GM21360 (cell line): ENCODE measurements at regions not wholly inside any gene's neighbourhood (a gene's known extent, or its start where the extent isn't known, plus 50 kb on each side); places are given as distances from the start of the nearest gene placed in this dataset.
"Not testable (repeated sequence)": the region's sequence is repeated elsewhere in the genome, so short reads cannot be mapped to it uniquely, and the experiment has no call there.

Source experiments
- ATAC-seq: cut with Tn5 transposase; IDR thresholded peaks from one replicate; pipeline ENCODE4 v1.9.1; 2021; ENCODE audit warnings: mild to moderate bottlenecking, moderate library complexity; ENCODE audit not compliant: unreplicated experiment

DNA sequence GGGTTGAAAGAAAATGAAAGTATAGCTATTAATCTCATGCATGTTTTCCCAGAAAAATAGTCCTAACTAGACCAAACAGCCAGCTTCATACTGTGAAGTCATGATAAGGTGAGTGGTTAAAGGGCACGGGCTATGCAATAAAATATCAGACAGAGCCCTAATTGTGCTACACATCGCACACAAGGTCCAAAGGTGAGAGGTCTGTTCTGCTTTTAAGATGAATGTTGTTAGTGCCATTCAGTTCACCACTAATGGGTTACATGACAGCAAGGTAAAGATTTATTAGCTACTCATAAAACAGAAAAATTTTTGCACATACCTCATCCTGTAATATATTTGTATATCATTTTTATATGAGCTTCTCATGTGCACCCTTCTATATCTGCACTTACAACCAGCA, 105.0 kb upstream of the STK17B start:
- no peak for ATAC-seq

- ATAC-seq = no peak
Observed at GRCh38 chr2:196277002-196277401, 105.6 kb upstream of the STK17B start.

GRCh38 chr2:196278491-196278911, 107.1 kb upstream of the STK17B start:
- ATAC-seq = no peak

- ATAC-seq = no peak
Observed at GRCh38 chr2:196279541-196279940, 108.2 kb upstream of the STK17B start.

- no peak for ATAC-seq
Observed at GRCh38 chr2:196284144-196284844, 112.9 kb upstream of the STK17B start.

GRCh38 chr2:196284866-196285557, 113.6 kb upstream of the STK17B start:
- ATAC-seq = no peak

DNA sequence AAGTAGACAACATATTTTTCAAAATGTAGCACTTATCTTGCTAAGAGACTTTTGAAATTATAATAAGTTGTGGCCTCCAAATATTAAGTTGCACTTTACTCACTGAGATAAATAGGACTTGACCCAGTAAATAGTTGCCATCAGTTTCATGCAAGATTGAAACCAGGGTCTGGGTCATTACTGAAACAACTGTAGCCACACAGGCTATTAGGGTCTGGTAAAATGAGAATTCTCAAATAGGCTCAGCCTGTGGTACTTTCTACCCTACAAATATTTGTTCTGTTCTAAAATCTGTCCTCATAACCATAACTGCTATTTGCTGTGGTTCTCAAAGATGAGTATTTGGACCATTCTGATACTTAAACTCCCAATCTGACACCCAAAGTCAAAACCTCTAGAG, 115.4 kb upstream of the STK17B start:
- peak; percentile 40 for ATAC-seq

DNA sequence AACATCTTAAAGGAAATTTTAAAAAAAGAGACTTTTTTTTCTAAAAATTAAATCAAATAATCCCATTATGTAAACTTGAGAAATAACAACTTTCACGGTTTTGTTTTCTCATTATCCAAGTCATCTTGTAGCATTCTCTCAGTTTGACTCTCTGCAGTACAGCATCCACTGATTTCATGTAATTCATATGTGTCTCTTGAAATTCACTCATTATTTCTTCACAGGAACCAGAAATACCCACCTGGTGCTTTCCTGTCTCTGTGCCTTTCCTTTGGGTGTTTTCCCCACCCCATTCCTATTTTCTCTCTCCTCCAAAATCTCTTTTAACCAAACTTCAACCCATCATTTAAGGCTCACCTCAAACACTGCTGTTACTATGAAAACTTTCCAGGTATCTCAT, 116.1 kb upstream of the STK17B start:
- no peak for ATAC-seq

GRCh38 chr2:196288006-196288538, 116.7 kb upstream of the STK17B start:
- no peak for ATAC-seq

DNA sequence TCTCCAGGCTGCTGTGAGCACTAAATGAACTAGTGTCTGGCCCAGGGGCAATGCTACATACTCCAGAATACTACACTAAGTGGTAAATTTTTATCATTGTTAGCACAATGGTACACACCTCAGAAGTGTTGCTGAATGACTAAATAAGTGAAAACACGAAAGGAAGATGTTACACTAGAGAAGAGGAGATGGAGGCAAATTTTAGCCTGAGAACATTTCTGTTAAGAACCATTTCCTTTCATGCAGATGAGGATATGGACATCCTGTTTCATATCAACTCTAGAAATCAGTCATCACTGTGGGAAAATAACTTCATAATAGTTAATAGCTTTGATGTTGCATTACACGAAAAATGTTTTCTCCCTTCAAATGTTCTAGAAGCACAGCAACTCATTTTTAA, 117.6 kb upstream of the STK17B start:
- ATAC-seq = no peak

DNA sequence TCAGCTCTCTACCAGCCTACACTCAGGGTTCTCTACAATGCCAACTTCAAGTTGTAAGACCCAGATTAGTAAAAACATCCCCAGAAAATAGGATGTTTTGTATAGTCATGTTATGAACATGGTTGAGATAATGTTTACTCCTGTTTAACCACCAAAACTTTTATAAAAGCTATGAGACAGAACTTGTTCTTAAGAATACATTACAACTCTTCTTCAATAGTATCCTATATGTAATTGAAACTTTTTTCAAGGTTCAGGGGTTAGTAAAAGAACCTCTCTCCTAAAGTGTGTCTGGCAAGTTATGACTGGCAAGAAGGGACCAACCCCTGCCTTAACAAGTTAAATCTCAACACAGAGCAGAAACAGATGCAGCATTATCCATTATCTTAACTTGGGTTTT, 118.8 kb upstream of the STK17B start:
- no peak for ATAC-seq

- ATAC-seq = no peak
Observed at GRCh38 chr2:196290569-196290968, 119.2 kb upstream of the STK17B start.

DNA sequence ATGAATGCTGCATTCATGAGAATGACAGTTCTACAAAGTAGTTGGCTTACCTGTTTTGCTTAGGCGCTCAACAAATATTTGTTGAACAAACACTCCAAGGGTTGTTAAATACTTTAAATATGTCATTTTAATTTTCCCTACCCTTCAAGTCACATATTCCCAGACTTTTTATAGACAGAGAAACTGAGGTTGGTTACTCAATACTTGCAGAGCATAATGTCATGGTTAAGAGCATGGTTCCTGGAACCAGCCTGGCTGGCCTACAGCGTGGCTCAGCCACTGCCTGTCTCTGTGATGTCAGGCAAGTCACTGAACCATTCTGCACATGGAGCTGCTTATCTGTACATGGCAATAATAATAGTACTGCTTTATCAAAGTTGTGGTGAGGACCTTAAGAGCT, 120.0 kb upstream of the STK17B start:
- ATAC-seq = no peak

DNA sequence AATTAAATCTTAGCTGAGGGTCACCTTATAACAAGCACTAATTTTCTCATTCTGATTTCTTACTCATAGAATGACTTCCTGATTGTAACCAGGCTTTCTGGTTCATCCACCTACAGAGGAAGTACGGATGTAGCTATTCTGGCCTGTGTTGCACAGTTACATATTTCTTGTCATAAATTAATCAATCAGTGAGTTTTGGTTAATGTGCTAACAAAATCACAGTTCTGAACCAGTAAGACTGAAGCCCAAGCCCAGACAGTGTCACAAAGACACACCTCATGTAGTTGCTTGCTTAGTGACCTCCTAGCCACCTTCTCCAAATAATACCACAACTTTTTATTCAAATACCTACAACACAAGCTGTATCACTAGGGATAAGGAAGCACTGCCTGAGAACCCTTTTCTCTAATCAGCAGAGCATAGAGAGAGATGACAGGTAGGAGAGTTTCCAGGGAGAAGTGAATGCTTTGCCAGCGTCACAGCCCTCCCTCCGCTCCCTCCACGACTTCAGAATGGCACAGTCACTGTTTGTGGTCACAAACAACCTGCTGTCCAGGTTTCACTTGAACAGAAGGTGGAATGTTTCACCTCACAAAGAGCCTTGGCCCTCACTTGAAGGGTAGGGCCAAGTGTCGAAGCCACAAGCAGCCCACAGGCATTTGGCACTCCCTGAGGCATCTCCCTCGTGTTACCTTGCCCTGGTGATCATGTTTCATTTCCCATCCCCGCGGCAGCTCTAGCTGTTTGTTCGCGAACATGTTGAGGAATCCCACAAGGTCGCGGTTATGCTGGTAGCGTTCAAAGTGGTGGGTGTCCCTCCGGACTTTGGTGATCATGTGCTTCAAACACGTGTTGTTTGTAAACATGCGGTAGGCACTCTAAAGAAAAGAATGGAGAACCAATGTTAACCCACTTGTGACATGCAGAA, 120.8 kb upstream of the STK17B start:
- ATAC-seq = no peak

- ATAC-seq = no peak
Observed at GRCh38 chr2:196293751-196294515, 122.6 kb upstream of the STK17B start.

DNA sequence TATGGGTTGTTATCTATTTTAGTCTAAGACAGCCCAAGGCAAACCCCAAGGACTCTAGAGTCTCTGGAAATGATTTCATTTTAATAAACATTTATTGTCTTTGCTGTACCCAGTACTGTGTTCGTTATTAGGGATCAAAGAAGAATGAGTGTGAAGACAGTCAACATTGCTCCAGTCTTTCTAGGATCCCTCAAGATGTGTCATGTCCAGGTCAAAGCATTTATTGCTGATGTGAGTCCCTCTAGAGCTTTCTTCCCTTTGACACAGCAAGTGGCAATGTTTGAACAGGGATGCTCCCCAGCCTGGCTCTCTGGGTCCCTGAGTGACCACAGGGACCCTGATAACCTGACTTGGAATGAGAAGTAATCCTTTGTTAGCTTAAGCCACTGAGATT, 123.1 kb upstream of the STK17B start:
- no peak for ATAC-seq

DNA sequence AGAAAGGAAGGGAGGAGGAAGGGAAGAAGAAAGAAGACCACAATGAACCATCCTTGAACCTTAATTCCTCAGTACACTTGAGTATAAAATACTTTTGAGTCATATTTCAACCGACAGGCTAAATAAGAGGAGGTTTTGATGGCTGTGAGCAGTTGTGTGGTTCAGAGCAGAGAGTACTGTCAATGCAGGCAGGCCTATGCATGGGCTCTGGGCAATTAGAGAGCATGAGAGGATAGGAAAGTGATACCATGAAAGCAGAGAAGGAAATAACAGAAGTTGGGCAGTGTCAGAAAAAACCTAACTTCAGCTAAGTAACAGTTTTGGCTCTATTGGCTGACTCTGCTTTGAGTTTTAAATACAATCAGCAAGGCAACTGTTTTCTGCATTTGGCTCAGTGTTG, 123.6 kb upstream of the STK17B start:
- no peak for ATAC-seq

DNA sequence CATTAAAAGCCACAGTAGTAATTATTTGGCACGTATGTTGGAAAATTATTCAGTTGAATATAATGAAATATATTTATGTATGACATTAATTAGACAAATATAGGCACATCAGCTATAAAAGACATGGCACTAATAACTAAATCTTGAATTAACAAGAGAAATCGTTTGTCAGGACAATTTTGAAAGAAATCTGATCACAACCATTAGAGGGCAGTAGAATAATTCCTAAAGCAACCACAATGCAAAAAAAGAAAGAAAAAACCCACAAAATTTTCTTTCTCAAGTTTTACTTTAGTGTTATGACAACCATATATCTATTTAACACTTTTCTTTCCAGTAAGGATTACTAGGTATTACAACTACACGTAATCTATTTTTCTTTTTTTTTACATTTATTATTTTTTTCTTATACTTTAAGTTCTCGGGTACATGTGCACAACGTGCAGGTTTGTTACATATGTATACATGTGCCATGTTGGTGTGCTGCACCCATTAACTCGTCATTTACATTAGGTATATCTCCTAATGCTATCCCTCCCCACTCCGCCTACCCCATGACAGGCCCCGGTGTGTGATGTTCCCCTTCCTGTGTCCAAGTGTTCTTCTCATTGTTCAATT, 126.8 kb upstream of the STK17B start:
- ATAC-seq = not testable (repeated sequence)

DNA sequence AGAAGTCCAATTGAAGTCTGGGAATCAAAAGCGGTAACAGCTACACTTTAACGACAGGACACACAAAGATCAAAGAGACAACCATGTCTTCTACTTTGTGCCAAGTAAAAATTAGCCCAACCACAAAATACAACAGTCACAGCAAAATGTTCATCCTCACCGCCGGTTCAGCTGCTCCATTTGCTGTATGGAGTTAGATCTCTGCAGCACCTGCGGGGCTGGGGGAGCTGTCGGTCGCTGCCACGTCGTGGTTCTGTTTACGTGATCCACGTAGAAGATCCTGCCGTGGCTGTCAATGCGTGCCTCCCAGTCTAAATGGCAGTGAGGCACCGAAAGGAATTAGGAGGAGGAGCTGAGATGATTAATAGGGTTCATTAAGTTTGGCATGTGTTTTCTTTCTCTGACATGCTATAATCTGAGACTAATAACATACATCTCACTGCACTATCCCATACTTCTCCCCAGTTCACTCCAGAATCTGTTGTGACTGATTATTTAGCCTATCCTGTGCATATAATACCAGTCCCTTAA, 136.5 kb upstream of the STK17B start:
- ATAC-seq = no peak

DNA sequence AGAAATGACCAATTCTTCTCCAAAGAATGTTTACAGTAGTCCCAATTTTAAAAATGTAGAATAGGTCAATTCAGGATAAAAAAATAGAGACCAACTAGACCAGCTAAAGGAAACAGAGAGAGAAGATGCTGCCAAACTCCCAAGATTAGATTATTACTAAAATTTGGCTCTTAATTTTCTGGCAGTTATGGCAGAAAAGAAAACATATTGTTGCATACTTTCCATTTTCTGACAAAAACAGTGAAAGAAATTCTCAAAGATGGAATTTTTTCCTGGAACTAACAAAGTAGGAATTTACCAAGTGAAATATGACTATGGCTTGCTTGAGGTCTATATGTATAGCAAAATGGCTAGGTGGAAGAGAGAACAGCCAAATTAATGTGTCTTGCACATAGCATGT, 138.3 kb upstream of the STK17B start:
- no peak for ATAC-seq
